ENCODE measurements at regions not wholly inside any gene's neighbourhood (a gene's known extent, or its start where the extent isn't known, plus 50 kb on each side); places are given as distances from the start of the nearest gene placed in this dataset.
"Not testable (repeated sequence)": the region's sequence is repeated elsewhere in the genome, so short reads cannot be mapped to it uniquely, and the experiment has no call there.

DNA sequence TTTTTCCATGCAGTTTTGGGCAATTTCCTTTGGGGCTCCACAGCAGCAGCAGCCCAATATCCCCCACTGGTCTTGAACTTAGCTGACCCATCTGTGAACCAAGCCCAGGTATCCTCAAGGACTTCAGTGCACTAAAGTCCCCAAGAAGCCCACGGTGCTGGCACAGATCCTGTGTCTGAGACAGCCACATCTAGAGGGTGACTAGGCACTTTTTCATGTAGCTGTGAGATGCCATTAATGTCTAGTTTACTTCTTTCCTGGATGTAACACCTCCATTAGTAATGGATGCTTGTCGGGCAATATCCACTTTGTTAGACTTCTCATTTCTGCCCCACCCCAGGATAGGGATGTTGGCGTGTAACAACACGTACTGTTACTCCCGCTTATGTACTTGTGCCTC, 117.9 kb downstream of the GPCPD1 start:
- DNase-seq, result no peak

GRCh38 chr20:5491455-5491854, 119.4 kb downstream of the GPCPD1 start:
- no peak for DNase-seq

DNA sequence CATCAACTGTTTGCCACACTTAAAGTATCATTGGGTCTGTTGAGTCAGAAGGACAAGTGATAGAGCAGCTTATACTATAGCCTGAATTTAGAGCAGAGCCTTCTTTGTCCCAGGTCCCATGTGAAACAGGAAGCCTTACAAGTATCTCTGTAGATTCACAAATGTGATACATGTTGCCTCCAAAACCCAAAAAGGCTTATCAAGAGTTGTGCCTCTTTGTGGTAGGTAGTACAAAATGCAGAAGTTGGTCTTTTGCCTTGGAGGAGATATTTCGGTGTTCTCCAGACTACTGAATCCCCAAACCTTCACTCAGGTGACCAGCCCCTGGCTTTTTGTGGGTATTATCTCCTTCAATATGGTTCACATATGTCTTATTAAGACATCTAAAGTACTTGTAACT, 121.2 kb downstream of the GPCPD1 start:
- DNase-seq, result no peak

DNA sequence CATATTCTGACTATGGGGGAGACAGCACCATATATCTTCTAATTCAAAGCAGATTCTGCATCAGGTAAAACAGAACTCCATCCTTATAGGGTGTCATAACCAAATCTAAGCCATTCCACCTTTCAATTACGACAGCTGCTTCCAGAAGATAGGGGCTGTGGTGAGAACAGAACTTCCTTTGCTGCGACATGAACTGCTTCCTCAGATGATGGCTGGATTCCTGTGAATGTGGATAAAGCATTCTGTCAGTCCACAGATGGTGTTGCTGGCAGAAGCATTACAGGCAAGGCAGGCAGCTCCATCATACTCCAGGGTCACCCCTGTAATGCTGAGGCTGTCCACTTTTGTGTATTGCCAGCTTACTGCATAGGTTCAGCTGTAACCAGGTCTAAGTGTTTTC, 122.0 kb downstream of the GPCPD1 start:
- DNase-seq, result no peak

DNA sequence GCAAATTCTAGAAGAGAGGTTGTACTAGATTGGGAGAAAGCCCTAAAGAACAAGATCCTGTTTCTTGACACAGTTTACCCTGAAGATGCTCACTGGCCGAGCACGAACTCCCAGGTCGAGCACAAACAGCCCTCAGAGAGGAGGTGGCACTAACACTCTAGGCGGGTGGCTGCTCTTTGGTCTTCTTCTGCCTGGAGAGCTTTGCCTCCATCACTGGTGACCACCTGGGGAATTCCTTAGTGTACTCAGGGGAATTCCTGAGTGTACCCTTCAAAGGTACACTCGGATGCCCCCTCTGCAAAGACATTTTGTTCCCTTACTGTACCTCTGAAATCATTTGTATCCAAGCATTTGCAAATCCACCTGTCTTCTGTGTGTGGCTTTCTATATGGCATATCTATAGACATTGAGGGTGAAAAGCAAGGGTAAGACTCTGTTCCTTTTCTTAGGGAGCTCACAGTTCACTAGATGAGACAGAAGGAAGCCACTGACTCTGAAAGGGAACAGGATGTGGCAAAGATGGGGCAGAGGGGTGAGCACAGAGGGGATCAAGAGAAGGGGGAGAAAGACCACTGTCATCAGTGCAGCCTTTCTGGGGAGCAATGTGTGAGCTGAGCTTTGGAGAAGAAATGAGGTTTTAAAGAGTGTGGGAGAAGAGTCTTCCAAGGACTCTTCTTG, 124.3 kb downstream of the GPCPD1 start:
- no peak for DNase-seq

GRCh38 chr20:5484926-5485325, 125.9 kb downstream of the GPCPD1 start:
- DNase-seq, result no peak

GRCh38 chr20:5484346-5484745, 126.5 kb downstream of the GPCPD1 start:
- DNase-seq, result no peak

- DNase-seq, result no peak
These were observed 128.0 kb downstream of the GPCPD1 start for GRCh38 chr20:5482791-5483190.

- DNase-seq, result no peak
These were observed 128.9 kb downstream of the GPCPD1 start for GRCh38 chr20:5481872-5482271.

GRCh38 chr20:5480824-5481600, 129.8 kb downstream of the GPCPD1 start:
- no peak for DNase-seq

DNA sequence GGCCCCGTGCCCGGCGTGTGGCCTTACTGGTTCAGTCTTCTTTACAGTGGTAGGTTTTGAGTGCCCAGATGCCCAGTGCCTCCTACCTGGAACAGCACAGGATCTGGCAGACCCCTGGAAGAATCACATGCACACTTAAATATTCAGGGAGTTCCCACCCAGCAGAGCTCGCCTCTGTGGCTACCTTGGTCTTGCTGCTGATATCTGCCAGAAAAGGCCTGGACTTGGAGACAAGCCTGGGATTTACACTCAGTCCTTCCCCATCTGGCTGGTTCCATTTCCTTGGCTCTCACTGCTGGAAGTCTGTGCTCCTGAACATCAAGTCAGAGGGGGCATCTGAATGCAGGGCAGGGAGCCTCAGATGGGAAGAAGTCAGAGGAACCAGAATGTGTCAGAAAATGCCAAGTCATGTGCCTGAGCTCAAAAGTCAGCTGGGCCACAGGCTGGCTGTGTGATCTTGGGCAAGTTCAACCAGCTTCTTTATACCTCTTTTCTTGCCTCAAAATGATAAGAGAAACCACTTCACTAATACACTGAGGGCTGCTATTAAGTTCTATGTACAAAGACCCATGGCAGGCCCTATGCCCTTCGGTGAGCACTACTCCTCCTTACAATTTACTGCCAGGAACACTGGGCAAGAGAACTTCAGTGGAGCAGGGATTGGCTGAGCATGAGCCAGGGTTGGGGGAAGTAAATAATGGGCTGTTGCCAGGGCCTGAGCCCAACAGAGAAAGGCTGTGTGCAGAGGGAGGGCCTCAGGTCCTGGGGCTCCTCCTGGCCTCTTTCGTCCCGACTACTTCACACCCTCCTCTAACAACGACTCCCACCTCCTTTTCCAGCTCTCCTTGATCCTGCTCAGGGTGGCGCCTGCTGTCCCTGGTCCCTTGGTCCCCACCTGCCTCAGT, 135.9 kb downstream of the GPCPD1 start:
- no peak for DNase-seq

- not testable (repeated sequence) for DNase-seq
These were observed 138.9 kb downstream of the GPCPD1 start for GRCh38 chr20:5471866-5472265.

DNA sequence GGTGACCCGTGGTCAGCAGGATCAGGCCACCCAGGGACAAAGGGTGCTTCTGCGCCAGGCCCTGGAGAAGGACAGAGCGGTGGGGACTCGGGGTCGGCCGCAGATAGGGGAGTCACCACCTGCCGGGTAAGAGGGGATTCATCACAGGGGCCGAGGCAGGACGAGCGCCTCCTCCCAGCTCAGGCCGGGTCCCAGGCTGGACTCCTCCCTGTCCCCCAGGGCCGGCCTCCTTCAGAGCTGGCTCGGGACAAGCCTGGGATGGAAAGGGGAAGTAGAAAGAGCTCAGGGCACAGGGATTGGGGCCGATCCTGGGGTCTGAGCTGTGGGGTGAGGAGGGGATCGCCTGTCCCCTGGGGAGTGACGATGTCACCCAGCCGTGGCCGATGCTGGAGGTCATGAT, 139.4 kb downstream of the GPCPD1 start:
- no peak for DNase-seq

DNA sequence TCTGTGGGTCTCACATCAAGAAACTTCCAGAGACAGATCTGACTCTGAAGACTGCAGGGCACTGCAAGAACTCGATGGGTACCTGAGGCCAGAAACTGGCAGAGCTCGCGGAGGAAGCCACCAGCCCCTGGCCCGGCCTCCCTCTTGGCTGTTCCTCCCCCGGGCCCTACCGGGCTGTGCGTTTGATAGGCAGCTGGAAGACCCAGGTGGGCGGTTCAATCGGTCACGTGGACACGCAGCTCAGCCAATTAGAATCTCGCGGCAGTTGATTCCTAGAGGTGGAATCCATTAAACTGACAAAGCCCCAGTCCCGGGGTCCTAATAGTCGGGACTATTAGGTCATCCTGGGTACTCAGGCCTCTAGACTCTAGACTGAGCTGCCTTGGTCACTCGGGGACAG, 139.9 kb downstream of the GPCPD1 start:
- no peak for DNase-seq

DNA sequence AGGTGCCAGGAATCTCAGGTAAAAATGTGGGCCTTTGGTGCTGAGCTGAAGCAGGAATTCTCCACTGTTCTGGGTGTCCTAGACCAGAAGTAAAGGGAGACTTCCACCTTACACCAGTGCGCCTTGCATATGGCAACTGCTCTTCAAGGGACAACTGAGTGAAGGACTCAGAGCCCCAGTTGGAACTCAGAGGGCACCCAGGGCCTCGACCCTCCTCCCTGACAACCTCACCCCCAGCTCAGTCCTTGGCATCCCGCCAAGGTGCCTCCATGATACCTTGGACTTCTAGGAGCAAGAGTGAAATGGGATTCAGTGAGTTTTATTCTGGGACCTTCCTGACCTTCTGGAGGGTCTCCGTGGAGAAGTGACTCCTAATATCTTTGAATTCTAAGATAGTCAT, 140.3 kb downstream of the GPCPD1 start:
- no peak for DNase-seq

DNA sequence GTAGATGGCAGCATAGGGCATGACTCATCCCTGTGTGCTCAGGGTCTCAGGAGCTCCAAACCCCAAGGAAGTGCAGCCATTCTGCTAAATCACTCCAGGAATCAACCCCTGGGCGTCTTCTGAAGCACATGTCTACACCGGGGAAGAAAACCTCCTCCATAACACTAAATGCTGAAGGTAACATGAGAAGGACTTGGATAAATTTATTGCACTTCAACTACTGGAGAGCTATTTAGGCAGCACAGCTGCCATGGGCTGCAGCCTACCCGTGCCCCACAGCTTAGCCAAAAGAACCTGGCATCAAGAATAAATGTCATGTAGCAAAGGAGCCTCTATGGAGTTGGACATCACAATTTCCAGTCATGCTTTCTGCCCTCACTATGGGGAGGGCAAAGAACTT, 141.7 kb downstream of the GPCPD1 start:
- no peak for DNase-seq

- no peak for DNase-seq
These were observed 143.7 kb downstream of the GPCPD1 start for GRCh38 chr20:5467086-5467485.

- no peak for DNase-seq
These were observed 145.2 kb downstream of the GPCPD1 start for GRCh38 chr20:5465604-5465927.

DNA sequence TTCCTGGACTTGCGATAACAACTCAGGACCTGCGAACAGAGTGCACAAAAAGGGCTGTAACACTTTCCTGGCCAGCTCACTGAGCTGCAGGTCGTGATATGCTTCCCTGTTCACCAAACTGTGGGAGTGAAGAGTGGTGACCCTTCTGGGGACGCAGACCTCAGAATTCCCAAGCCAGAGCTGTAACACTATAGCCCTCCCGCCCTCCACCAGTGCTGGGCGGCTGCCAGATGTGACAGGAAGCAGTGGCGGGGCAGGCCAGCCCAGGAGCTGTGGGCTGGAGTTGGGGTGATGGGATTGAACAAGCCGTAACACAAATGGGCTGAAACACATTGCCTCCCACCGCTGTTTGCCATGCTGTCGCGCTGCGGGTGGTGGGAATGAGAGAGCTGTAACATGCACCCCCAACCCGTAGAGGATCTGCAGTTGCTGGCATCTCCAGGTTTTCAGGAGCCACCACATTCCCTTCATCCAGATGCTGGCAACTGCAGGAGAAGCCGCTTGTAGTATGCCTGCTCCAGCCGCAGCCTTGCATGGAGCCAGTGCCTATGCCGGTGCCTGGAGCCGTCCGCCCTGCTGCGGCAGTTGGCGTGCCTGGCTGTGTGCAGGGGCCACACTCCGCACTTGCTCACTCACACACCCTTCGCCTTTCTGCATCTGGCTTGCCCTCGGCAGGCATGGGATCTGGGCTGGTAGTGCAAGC, 145.8 kb downstream of the GPCPD1 start:
- DNase-seq, result no peak

- peak; percentile 48 for DNase-seq
These were observed 146.4 kb upstream of the PROKR2 start for GRCh38 chr20:5463007-5463686.

DNA sequence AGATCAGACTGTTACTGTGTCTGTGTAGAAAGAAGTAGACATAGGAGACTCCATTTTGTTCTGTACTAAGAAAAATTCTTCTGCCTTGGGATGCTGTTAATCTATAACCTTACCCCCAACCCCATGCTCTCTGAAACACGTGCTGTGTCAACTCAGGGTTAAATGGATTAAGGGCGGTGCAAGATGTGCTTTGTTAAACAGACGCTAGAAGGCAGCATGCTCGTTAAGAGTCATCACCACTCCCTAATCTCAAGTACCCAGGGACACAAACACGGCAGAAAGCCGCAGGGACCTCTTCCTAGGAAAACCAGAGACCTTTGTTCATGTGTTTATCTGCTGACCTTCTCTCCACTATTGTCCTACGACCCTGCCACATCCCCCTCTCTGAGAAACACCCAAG, 137.0 kb upstream of the PROKR2 start:
- DNase-seq, result not testable (repeated sequence)

DNA sequence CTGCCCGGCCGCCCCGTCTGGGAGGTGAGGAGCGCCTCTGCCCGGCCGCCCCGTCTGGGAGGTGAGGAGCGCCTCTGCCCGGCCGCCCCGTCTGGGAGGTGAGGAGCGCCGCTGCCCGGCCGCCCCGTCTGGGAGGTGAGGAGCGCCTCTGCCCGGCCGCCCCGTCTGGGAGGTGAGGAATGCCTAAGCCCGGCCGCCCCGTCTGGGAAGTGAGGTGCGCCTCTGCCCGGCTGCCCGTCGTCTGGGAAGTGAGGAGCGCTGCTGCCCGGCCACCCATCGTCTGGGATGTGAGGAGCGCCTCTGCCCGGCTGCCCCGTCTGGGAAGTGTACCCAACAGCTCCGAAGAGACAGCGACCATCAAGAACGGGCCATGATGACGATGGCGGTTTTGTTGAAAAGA, 136.6 kb upstream of the PROKR2 start:
- DNase-seq, result not testable (repeated sequence)

DNA sequence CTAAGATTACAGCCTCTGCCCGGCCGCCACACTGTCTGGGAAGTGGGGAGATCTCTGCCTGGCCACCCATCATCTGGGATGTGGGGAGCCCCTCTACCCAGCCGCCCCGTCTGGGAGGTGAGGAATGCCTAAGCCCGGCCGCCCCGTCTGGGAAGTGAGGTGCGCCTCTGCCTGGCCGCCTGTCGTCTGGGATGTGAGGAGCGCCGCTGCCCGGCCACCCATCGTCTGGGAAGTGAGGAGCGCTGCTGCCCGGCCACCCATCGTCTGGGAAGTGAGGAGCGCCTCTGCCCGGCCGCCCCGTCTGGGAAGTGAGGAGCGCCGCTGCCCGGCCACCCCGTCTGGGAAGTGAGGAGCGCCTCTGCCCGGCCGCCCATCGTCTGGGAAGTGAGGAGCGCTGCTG, 135.9 kb upstream of the PROKR2 start:
- DNase-seq, result not testable (repeated sequence)

Measured in NCI-H1694 (cell line).